Ectodermal cell (in vitro differentiated cells): ENCODE measurements at regions not wholly inside any gene's neighbourhood (a gene's known extent, or its start where the extent isn't known, plus 50 kb on each side); places are given as distances from the start of the nearest gene placed in this dataset.

Experiments used
- H3K27ac ChIP-seq: 2 replicates; pipeline ENCODE4 v1.7.0; 2013; ENCODE audit warnings: mild to moderate bottlenecking, low read depth, low read length; ENCODE audit not compliant: insufficient read depth, poor library complexity, severe bottlenecking
- H3K27me3 ChIP-seq: 2 replicates; pipeline ENCODE4 v1.7.0; 2013; ENCODE audit warnings: mild to moderate bottlenecking, low read length; ENCODE audit not compliant: insufficient read depth, control insufficient read depth, poor library complexity, severe bottlenecking
- H3K36me3 ChIP-seq: one replicate; pipeline ENCODE4 v1.7.0; 2013; ENCODE audit warnings: low read length; ENCODE audit not compliant: control insufficient read depth, insufficient read depth
- H3K4me1 ChIP-seq: one replicate; pipeline ENCODE4 v1.7.0; 2013; ENCODE audit warnings: low read length; ENCODE audit not compliant: control insufficient read depth, insufficient read depth
- H3K4me3 ChIP-seq: 2 replicates; pipeline ENCODE4 v1.7.0; 2013; ENCODE audit warnings: low read depth, low read length, control low read depth; ENCODE audit not compliant: insufficient read depth
- H3K9me3 ChIP-seq: 2 replicates; pipeline ENCODE4 v1.7.0; 2013; ENCODE audit warnings: mild to moderate bottlenecking, low read length, moderate library complexity; ENCODE audit not compliant: control insufficient read depth
- WGBS, 2 experiments: methylation state at CpG; one replicate each; pipeline ENCODE4 v1.1.7; 2013; ENCODE audit warnings: missing lambda C conversion rate in 2 of 2; 5-methylcytosine and 5-hydroxymethylcytosine counted together

DNA sequence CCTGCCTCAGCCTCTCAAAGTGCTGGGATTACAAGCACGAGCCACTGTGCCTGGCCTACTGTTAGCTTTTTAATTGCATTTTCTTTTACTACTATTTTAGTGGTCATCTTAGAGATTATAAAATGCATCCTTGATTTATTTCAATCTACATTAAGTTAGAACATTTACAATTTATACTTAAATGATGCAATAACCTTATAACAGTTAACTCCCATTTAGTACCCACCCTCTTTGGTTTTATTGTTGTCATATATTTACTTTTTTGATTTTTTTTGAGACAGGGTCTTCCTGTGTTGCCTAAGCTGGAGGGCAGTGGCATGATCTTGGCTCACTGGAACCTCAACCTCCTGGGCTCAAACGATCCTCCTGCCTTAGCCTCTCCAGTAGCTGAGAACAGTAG, 77.3 kb downstream of the PPCDC start:
- WGBS, 2 experiments: 81 to 92% methylated on average over 2 of the region's 2 CpGs
- Histone ChIP-seq H3K27me3 (no peaks in the 10 kb centered on the region), H3K27ac (no peak overlapping the region)

DNA sequence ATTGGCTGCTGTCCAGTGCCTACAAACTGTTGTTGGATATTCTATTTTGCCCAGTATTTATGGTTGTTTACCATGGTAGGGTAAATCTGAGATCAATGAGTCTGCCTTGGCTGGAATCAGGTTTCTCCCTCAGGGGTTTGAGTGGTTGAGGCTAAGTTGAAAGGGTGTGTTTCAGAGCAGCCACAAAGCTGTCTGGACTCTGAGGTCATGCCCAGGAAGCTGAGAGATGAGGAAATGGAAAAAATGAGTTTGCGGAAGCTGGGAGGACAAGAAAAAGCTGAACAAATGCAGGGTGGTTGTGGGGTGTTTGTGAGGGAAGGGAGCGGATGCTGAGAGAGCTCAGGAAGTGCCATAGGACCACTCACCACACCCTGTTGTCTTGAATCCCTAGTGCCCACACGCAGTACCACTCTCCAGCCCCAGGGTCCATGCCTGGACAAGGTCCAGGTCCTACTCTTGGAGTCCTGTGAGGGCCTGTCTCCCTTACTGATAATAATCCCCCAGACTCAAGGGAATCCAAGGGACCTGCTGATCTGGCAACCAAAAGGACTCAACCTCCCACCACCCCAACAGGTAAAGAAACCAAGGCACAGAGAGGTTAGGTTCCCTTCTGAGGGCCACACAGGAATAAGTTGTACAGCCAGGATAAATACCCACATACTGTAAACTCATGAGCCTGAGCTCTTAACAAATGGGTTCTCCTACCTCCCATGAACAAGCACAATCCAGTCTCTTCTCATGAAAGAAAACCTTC, 81.6 kb downstream of the PPCDC start:
- Histone ChIP-seq H3K36me3 (no peaks in the 10 kb centered on the region), H3K27me3 (no peaks in the 10 kb centered on the region), H3K4me1 (peaks cover 7% of the 10 kb centered on the region), H3K9me3 (no peaks in the 10 kb centered on the region), H3K27ac (no peak overlapping the region), H3K4me3 (no peak overlapping the region)
- WGBS, 2 experiments: 87 to 93% methylated on average over 3 of the region's 3 CpGs

More for the DNA sequence above, 77.3 kb downstream of the PPCDC start:
- no peak overlapping the region for H3K4me3 ChIP-seq
- H3K9me3 ChIP-seq: no peaks in the 10 kb centered on the region
- H3K36me3 ChIP-seq: no peaks in the 10 kb centered on the region
- no peaks in the 10 kb centered on the region for H3K4me1 ChIP-seq

DNA sequence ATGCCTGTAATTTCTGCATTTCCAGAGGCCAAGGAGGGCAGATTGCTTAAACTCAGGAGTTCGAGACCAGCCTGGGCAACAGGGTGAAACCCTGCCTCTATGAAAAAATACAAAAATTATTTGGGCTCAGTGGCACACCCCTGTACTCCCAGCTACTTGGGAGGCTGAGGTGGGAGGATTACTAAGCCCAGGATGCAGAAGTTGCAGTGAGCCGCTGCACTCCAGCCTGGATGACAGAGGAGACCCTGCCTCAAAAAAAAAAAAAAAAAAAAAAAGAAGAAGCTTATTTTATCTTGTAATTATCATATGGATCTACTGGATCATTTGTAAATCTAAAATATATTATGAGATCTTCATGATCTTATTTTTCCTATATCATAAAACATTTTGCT, 84.1 kb downstream of the PPCDC start:
- Histone ChIP-seq H3K4me3 (no peak overlapping the region), H3K9me3 (no peaks in the 10 kb centered on the region), H3K27ac (no peak overlapping the region), H3K36me3 (no peaks in the 10 kb centered on the region), H3K27me3 (no peaks in the 10 kb centered on the region), H3K4me1 (peaks cover 7% of the 10 kb centered on the region)
- 94 to 95% methylated on average over 1 to 2 of the region's 2 CpGs for WGBS, 2 experiments

DNA sequence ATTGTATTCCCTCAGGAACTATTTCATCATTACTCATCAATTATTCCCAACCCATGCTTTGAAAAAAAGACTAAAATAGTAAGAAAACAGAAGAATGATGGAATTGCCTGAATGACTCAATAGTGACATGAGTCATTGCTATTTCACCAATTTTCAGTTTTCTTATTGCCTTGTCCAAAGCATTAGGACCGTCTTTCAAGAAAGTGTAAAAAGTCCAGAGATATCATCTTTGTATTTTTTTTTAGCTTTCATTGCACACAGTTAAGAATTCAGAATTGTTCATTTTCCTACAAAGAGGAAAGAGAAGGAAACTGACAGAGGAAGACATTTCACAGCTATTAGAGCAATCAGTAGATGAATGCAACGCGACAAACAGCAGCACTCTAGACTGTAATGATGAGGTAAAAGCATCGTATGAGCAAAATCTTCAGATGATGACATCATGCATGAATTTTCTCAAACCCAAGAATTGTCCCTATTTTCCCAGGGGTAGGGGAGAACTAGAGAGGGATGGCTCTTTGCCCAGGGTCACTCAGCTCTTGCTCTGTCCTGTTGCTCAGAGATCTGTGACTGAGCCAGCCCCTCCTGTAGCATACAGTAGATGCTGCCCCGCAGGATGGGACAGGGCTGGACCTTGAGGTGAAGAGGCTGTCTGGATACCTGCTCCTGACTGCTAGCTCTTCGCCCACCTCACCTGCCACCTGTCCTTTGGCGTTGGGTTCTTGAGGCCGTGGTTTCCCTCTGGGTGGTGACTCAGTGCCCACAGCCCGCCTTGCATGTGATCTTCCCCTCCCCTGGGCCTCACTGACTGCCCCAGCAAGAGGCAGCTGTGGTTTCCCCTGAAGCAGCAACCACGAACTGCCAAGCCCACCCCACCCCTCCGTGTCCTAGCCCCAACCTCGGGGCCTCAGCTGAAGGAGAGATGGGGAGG, 84.8 kb downstream of the PPCDC start:
- H3K9me3 ChIP-seq: no peaks in the 10 kb centered on the region
- 86 to 88% methylated on average over 12 of the region's 12 CpGs for WGBS, 2 experiments
- no peaks in the 10 kb centered on the region for H3K27me3 ChIP-seq
- no peak overlapping the region for H3K27ac ChIP-seq
- peaks cover 7% of the 10 kb centered on the region for H3K4me1 ChIP-seq
- no peak overlapping the region for H3K4me3 ChIP-seq
- H3K36me3 ChIP-seq: no peaks in the 10 kb centered on the region

DNA sequence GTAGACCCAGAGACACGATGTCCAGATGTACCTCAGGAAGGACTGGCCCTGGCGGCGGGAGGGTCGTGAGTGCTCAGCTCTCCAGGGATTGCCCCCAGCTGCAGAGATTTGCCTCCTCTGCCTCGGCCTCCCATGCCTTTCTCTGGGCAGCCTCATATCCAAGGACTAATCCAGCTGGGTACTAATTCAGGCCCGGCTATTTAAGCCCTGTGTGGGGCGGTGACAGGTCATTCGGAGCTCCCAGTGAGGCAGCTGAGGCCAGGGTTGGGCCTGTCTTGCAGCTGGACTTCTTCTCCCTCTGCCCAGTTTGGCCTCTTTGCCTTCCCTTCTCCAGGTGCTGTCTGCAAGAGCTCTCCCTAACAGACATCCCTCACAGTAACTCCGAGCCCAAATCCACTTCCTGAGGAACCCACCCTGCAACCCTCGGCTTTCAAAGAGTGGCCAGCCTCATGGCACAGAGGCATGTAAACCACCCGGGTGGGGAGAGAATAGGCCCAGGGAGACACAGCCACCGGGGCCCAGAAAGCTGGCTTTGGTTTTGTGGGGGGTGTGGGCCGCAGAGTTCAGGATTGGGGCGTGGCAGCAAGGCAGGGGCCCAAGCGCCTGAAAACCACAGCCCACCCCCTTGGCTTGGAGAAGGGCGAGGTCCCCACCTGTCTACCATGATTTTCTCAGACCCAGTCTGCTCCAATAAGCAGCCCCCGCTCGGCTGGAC, 85.8 kb downstream of the PPCDC start:
- H3K27me3 ChIP-seq: no peaks in the 10 kb centered on the region
- 87 to 89% methylated on average over 18 of the region's 18 CpGs for WGBS, 2 experiments
- no peaks in the 10 kb centered on the region for H3K36me3 ChIP-seq
- H3K9me3 ChIP-seq: no peaks in the 10 kb centered on the region
- no peak overlapping the region for H3K4me3 ChIP-seq
- no peak overlapping the region for H3K27ac ChIP-seq
- peaks cover 7% of the 10 kb centered on the region for H3K4me1 ChIP-seq

DNA sequence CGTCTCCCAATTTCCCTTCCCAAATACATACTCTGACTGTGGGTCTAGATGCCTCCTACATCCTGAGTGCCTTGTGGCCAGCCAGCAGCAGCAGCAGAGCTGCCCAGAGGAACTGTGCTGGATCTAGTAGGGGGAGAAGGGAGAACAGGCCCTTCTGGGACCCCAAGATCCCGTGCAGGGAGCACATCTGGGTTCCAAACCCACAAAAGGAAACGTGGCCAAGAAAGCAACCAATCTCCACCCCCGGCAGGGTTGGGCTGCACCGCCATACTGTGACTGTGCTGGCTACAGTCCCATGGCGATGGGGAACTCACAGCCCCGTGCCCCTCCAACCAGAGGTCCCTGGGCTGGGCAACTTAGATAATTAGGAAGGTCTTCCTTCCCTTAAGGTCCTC, 86.3 kb downstream of the PPCDC start:
- H3K36me3 ChIP-seq: no peaks in the 10 kb centered on the region
- H3K9me3 ChIP-seq: no peaks in the 10 kb centered on the region
- H3K27me3 ChIP-seq: no peaks in the 10 kb centered on the region
- H3K27ac ChIP-seq: no peak overlapping the region
- 95% methylated on average over 7 of the region's 7 CpGs for WGBS, 2 experiments
- H3K4me1 ChIP-seq: peaks cover 7% of the 10 kb centered on the region
- no peak overlapping the region for H3K4me3 ChIP-seq

DNA sequence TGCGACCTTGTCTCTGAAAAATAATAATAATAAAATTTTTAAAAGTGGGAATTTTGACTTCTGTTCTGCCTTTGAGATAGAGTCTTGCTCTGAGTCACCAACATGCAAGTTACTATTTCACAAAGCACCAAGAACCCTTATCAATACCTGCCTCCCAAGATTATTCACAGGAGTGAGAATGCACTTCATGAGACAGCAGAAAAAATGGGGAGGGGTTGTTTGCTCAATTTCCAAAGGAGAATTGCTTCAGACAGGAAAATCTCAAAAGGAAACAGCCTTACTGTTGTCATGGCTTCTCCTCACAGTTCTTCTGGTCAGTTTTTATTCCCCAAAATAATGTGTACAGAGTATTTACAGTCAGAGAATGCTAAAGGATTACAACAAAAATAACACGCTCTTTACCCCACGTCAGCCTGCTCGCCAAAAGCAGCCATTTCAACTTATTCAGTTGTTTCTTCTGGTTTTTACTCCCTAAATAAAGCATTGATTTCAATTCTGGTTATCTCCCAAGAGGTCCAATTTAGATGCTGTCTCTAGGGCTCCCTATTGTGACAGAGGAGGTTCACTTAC, 89.0 kb downstream of the PPCDC start:
- Histone ChIP-seq H3K9me3 (no peaks in the 10 kb centered on the region), H3K27me3 (no peaks in the 10 kb centered on the region), H3K27ac (no peak overlapping the region), H3K4me3 (no peak overlapping the region), H3K36me3 (no peaks in the 10 kb centered on the region), H3K4me1 (peaks cover 7% of the 10 kb centered on the region)
- WGBS, 2 experiments: 88 to 92% methylated on average over 4 of the region's 4 CpGs

DNA sequence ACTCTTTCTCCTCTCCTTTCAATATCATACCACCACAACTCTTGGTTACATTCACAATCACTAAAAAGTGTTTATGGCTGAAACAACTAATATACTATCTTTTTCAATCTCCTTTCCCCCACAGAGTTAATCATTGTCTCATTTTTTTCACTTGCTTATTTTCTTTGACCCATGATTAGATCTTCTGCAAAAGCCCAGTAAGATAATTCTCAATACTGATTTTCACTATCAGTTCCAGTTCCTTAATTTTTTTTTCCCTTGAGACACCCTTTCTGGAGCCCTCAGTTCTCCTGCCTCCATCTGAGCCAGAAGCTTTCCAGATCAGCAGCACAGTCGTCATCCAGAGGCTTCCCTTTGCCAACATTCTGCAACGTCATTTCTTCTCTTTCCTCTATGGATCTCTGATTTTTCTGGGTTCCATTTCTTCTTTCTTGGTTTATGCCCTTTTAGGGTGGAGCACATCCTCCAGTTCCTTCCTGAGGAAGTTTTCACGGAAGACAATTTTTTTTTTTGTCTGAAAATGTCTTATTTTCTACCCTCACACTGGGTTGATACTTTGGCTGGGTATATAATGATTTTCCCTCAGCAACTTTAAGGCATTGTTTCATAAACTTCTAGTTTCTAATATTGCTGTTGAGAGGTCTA, 88.7 kb upstream of the C15orf39 start:
- Histone ChIP-seq H3K4me1 (peaks cover 7% of the 10 kb centered on the region), H3K27ac (no peak overlapping the region), H3K9me3 (no peaks in the 10 kb centered on the region), H3K36me3 (no peaks in the 10 kb centered on the region), H3K4me3 (no peak overlapping the region), H3K27me3 (no peaks in the 10 kb centered on the region)
- 85 to 92% methylated on average over 2 to 3 of the region's 3 CpGs for WGBS, 2 experiments

DNA sequence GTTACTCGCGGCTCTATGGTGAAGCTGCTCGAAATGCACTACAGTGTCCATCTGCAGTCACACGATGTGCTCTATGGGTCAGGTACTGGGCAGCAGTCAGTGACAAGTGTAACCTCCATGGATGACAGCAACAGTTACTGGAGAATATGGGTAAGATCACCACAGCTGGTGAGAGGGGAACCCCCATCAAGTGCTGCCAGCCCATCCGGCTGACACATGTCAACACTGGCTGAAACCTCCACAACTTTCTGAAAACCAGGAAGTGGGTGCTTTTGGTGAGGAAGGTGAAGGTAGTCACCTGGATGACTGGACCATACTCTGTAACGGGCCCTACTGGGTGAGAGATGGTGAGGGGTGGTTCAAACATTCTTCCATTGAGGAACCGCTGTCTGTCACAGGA, 87.4 kb upstream of the C15orf39 start:
- H3K9me3 ChIP-seq: no peaks in the 10 kb centered on the region
- H3K27ac ChIP-seq: no peak overlapping the region
- no peak overlapping the region for H3K4me3 ChIP-seq
- 90 to 91% methylated on average over 7 of the region's 7 CpGs for WGBS, 2 experiments
- H3K27me3 ChIP-seq: no peaks in the 10 kb centered on the region
- H3K36me3 ChIP-seq: no peaks in the 10 kb centered on the region
- H3K4me1 ChIP-seq: no peaks in the 10 kb centered on the region
